K562 (cell line): ENCODE measurements at regions not wholly inside any gene's neighbourhood (a gene's known extent, or its start where the extent isn't known, plus 50 kb on each side); places are given as distances from the start of the nearest gene placed in this dataset.

Experiments
- ATAC-seq: fragments of 200-7000 bp; cut with Tn5 transposase; 3 replicates; pipeline ENCODE4 v1.9.1; 2020; ENCODE audit warnings: moderate library complexity
- BruUV-seq: library from RNA; stranded (reverse); fragments of 400-500 nt; replicated peaks from 2 replicates; lab custom pipeline; 2021; lab: Mats Ljungman, UMichigan
- CTCF ChIA-PET: fragments of 300-600 bp; formaldehyde crosslinking; extraction: SDS; loops from one replicate; lab custom pipeline; 2021; ENCODE audit warnings: low intra/inter-chr PET ratio; lab: Yijun Ruan, JAX
- POLR2A ChIA-PET: fragments of 300-600, 350-650 bp; sonication (Branson Sonifier 250); formaldehyde crosslinking; extraction: SDS; loops from one replicate; lab custom pipeline; 2021; ENCODE audit warnings: antibody characterized with exemption, inconsistent platforms; lab: Yijun Ruan, JAX
- DNase-seq, 4 experiments: peaks; one replicate each; pipeline versions ENCODE4 v3.0.0 to v3.0.0-alpha.2; 2011 to 2018; ENCODE audit warnings: low spot score in 3 of 4, mixed read lengths in 3 of 4; ENCODE audit errors: extremely low read depth in 1 of 4
- FAIRE-seq: peaks from 2 replicates; lab custom pipeline; 2011; peaks lifted over from hg19 to GRCh38; lab: Jason Lieb, UNC
- H2AFZ ChIP-seq: 2 replicates; pipeline ENCODE4 v1.6.0; 2011; ENCODE audit warnings: low read depth, low read length, control low read depth, inconsistent platforms
- H3K27ac ChIP-seq: fragments of 200-600 bp; 3 replicates; pipeline ENCODE4 v1.8.0; 2011; ENCODE audit warnings: low read depth, mild to moderate bottlenecking, control low read depth, inconsistent platforms, low read length, moderate library complexity, mixed read lengths; ENCODE audit errors: extremely low read depth
- H3K27me3 ChIP-seq, 2 experiments: fragments of 300-600 bp in 1 of 2; 2 replicates in 1 of 2; 3 replicates in 1 of 2; pipeline versions ENCODE4 v1.6.0 to v1.8.0; 2011; ENCODE audit warnings: inconsistent platforms in 2 of 2, low read length in 2 of 2, mild to moderate bottlenecking in 1 of 2, mixed read lengths in 1 of 2, moderate library complexity in 1 of 2; ENCODE audit not compliant: control insufficient read depth in 2 of 2, insufficient read depth in 2 of 2
- H3K36me3 ChIP-seq: fragments of 300-600 bp; 3 replicates; pipeline ENCODE4 v1.8.0; 2011; ENCODE audit warnings: mild to moderate bottlenecking, low read length, inconsistent platforms; ENCODE audit not compliant: control insufficient read depth, insufficient read depth
- H3K4me1 ChIP-seq, 2 experiments: fragments of 200-600 bp in 1 of 2; replicated peaks in 1 of 2; 2 replicates in 1 of 2; 3 replicates in 1 of 2; pipeline versions ENCODE4 v1.5.1 to v1.8.0; 2011; ENCODE audit warnings: inconsistent platforms in 2 of 2, low read length in 2 of 2, mild to moderate bottlenecking in 1 of 2, mixed read lengths in 1 of 2, moderate library complexity in 1 of 2; ENCODE audit not compliant: control insufficient read depth in 2 of 2, insufficient read depth in 2 of 2
- H3K4me2 ChIP-seq: 2 replicates; pipeline ENCODE4 v1.6.1; 2011; ENCODE audit warnings: low read length, control low read depth, inconsistent platforms, mixed read lengths; ENCODE audit not compliant: insufficient read depth
- H3K4me3 ChIP-seq: fragments of 200-600 bp; sonication (generic), shearing (Covaris generic); 2 replicates; pipeline ENCODE4 v1.5.1; 2016; ENCODE audit warnings: control low read depth, inconsistent platforms
- H3K79me2 ChIP-seq: fragments of 200-600 bp; 3 replicates; pipeline ENCODE4 v1.8.0; 2011; ENCODE audit warnings: low read length, inconsistent platforms; ENCODE audit not compliant: control insufficient read depth, insufficient read depth
- H3K9ac ChIP-seq, 2 experiments: 2 replicates each; pipeline versions ENCODE4 v1.6.0 to v1.6.1; 2011; ENCODE audit warnings: low read depth in 2 of 2, low read length in 2 of 2, control low read depth in 1 of 2, inconsistent platforms in 1 of 2, mild to moderate bottlenecking in 1 of 2, mixed read lengths in 1 of 2; ENCODE audit not compliant: insufficient read depth in 1 of 2
- H3K9me1 ChIP-seq: one replicate; pipeline ENCODE4 v1.6.0; 2011; ENCODE audit warnings: inconsistent platforms, mild to moderate bottlenecking, low read length, moderate library complexity; ENCODE audit not compliant: control insufficient read depth, insufficient read depth
- H3K9me3 ChIP-seq: replicated peaks from 2 replicates; pipeline ENCODE4 v1.5.1; 2011; ENCODE audit warnings: low read depth, low read length, inconsistent platforms; ENCODE audit not compliant: control insufficient read depth, insufficient read depth
- H4K20me1 ChIP-seq: replicated peaks from 2 replicates; pipeline ENCODE4 v1.6.1; 2011; ENCODE audit warnings: low read length, inconsistent platforms, mixed read lengths; ENCODE audit not compliant: control insufficient read depth, insufficient read depth
- KAT7 ChIP-seq: sonication (generic); formaldehyde crosslinking; IDR thresholded peaks from 2 replicates; pipeline ENCODE4 v1.8.0; 2022; ENCODE audit warnings: missing genetic modification reagents, mild to moderate bottlenecking, borderline replicate concordance
- MEIS2 ChIP-seq: fragments of 450-650 bp; IDR thresholded peaks from 2 replicates; pipeline ENCODE4 v1.6.1; 2014; ENCODE audit warnings: mild to moderate bottlenecking; ENCODE audit not compliant: partially characterized antibody
- SMAD3 ChIP-seq: fragments of 450-650 bp; formaldehyde crosslinking; conservative IDR thresholded peaks from 2 replicates; pipeline ENCODE4 v1.4.0; 2020; ENCODE audit warnings: mild to moderate bottlenecking
- THRA ChIP-seq: fragments of 450-650 bp; IDR thresholded peaks from 2 replicates; pipeline ENCODE4 v1.6.1; 2017; ENCODE audit warnings: mild to moderate bottlenecking, moderate library complexity
- U2AF1 ChIP-seq: fragments of 200-400 bp; formaldehyde crosslinking; optimal IDR thresholded peaks from 2 replicates; pipeline ENCODE3; 2017; ENCODE audit warnings: mild to moderate bottlenecking, low read depth, low read length, moderate library complexity
- ZNF407 ChIP-seq: fragments of 450-650 bp; IDR thresholded peaks from 2 replicates; pipeline ENCODE4 v1.6.1; 2016; ENCODE audit warnings: low read depth
- WGBS: fragments of 100-300 bp; shearing (Covaris generic); methylation state at CpG from one replicate; pipeline ENCODE4 v1.1.6; 2016; ENCODE audit warnings: low coverage, mixed read lengths; ENCODE audit not compliant: insufficient coverage; ENCODE audit errors: missing lambda C conversion rate; 5-methylcytosine and 5-hydroxymethylcytosine counted together
- in situ Hi-C: fragments of 300-500 bp; cut with MboI; formaldehyde crosslinking; loops from 4 replicates; pipeline ENCODE4 v1.15.0; 2018; ENCODE audit warnings: inconsistent platforms, mixed read lengths
- intact Hi-C: fragments of 100-400 bp; cut with micrococcal nuclease; formaldehyde crosslinking; loops from 2 replicates; pipeline ENCODE4 v1.14.2; 2022

- H3K9me3 ChIP-seq: no peaks in the 10 kb centered on the region
- 0 out of 2 replicates have a peak, but pooled peaks cover 4% of the 10 kb centered on the region for H4K20me1 ChIP-seq
- in situ Hi-C loops: no loop called here
- H3K27me3 ChIP-seq: peaks cover 30 to 57% of the 10 kb centered on the region in 2 experiments
- peak; percentile 66 for TF ChIP-seq MEIS2
- no peak for TF ChIP-seq SMAD3 (CRISPR knock-in tag)
- TF ChIP-seq U2AF1: no peak
- no peak for TF ChIP-seq KAT7 (CRISPR knock-in tag)
- POLR2A ChIA-PET: interaction anchor here (0.9 kb wide), 1 partner anchor 14 kb away, joined by 3 read pairs; no protein-coding TSS in a partner anchor
- no peak overlapping the region for H3K4me3 ChIP-seq
- FAIRE-seq: no peak
- no peak for ATAC-seq
- 0% methylated on average over 3 of the region's 4 CpGs for WGBS
- DNase-seq: no peak
- no peak overlapping the region for H3K4me2 ChIP-seq
- no peaks in the 10 kb centered on the region for H3K79me2 ChIP-seq
- no peaks in the 10 kb centered on the region; a peak in 1 of 5 replicates for H3K4me1 ChIP-seq
- H3K9ac ChIP-seq: no peak overlapping the region
- no peaks in the 10 kb centered on the region for H3K36me3 ChIP-seq
- H3K9me1 ChIP-seq: no peaks in the 10 kb centered on the region
- BruUV-seq: no TSS peak
- CTCF ChIA-PET: no interaction called here
- intact Hi-C loops: no loop called here
- H3K27ac ChIP-seq: no peak overlapping the region
- H2AFZ ChIP-seq: no peak overlapping the region
Observed at GRCh38 chr16:50457423-50457822, 88.6 kb upstream of the BRD7 start.

GRCh38 chr16:50455288-50455845, 86.6 kb upstream of the BRD7 start:
- CTCF ChIA-PET: no interaction called here
- POLR2A ChIA-PET: no interaction called here
- in situ Hi-C loops: no loop called here
- TF ChIP-seq THRA: no peak
- TF ChIP-seq ZNF407: no peak

More at GRCh38 chr16:50455288-50455845, 86.6 kb upstream of the BRD7 start:
- Histone ChIP-seq H3K27me3 (peaks cover 26 to 47% of the 10 kb centered on the region in 2 experiments), H3K79me2 (no peaks in the 10 kb centered on the region), H3K9me3 (no peaks in the 10 kb centered on the region), H3K36me3 (no peaks in the 10 kb centered on the region), H4K20me1 (0 out of 2 replicates have a peak, but pooled peaks cover 4% of the 10 kb centered on the region), H3K9me1 (no peaks in the 10 kb centered on the region), H3K4me1 (no peaks in the 10 kb centered on the region; a peak in 1 of 5 replicates), H3K4me3 (no peak overlapping the region), H2AFZ (no peak overlapping the region), H3K27ac (no peak overlapping the region), H3K9ac (no peak overlapping the region), H3K4me2 (no peak overlapping the region)
- intact Hi-C loops: no loop called here
- DNase-seq (no peak), FAIRE-seq (no peak), ATAC-seq (no peak)
- WGBS: 0% methylated on average over 7 of the region's 7 CpGs
- no TSS peak for BruUV-seq
